GM18909 (cell line): ENCODE measurements at regions not wholly inside any gene's neighbourhood (a gene's known extent, or its start where the extent isn't known, plus 50 kb on each side); places are given as distances from the start of the nearest gene placed in this dataset.

ENCODE experiments used
- ATAC-seq: cut with Tn5 transposase; IDR thresholded peaks from one replicate; pipeline ENCODE4 v1.9.1; 2021; ENCODE audit warnings: mild to moderate bottlenecking; ENCODE audit not compliant: unreplicated experiment, poor library complexity

GRCh38 chr3:176581589-176581988 is 615.7 kb downstream of the TBL1XR1 start:
- no peak for ATAC-seq

GRCh38 chr3:176579711-176580185 is 617.5 kb downstream of the TBL1XR1 start:
- peak; percentile 51 for ATAC-seq

DNA sequence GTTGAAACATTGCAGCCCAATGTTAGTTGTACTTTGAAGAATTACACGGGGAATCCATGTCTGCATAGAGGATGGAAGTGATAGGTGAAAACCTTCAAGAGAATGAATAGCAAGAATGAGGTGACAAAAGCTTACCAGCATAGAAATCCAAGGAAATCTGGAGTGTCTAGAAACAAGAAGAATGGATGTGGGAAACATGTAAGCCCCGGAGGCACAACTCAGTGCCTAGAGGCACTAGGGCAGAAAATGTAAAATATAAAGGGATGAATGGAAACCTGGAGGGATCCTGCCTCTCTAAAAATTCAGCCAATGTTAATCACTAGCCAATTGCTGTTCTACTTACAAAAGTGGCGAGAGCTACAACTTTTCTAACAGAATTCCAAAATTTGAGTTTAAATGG is 619.0 kb downstream of the TBL1XR1 start:
- no peak for ATAC-seq

DNA sequence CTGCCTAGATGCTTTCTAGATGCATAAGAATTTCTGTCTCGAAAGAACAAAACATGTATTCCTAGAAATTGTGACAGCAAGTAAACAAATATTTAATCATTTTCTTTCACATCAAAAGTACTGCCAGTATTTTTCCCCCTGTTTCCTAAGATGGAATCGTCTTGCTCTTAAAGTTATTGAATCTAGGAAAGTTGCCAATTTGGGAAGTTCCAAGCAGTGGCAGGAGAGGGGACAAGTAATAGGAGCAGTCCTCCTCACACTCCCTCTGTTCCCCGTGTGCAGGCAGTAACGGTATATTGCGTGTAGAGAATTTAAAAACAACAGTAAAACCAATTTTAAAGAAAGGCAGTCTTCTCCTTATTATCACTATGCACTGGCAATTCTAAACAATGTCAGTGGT is 619.8 kb downstream of the TBL1XR1 start:
- no peak for ATAC-seq

DNA sequence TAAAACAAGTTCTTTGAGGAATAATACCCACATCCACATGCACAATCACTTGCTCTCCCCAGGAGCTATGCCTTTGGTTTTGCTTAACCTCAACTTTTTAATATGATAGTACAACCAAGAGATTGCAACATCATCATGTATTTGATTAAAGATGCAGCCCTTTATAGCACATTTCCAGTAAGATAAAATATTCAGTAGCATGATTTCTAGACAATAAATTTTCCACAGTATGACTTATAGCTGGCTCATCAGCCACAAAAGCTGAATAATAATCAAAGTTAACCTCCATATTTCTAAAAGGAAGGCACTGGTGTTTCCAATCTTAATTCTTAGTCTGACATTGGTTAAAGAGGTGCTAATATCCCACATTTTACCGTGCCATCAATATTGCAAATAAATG is 622.5 kb downstream of the TBL1XR1 start:
- ATAC-seq = no peak

DNA sequence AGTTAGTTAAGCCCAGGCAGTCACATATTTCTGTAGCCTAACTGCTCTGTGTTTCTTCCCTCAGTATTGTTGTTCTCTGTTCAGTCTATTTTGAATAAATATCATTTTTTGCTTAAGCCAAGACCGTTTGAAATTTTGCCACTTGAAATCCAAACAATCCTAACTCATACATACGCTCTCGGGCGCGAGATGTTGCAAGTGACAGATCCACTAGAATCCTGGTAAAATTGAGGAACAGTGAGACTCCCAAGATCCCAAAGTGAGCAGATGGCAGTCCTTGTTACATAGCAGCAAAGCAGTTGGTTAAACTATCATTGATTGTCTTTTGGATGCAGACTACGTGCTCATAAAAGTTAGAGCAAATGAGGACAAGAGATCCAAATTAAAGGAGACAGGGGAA is 625.4 kb downstream of the TBL1XR1 start:
- no peak for ATAC-seq

GRCh38 chr3:176570992-176571391 is 626.3 kb downstream of the TBL1XR1 start:
- no peak for ATAC-seq

GRCh38 chr3:176568189-176568588 is 629.1 kb downstream of the TBL1XR1 start:
- ATAC-seq = no peak

DNA sequence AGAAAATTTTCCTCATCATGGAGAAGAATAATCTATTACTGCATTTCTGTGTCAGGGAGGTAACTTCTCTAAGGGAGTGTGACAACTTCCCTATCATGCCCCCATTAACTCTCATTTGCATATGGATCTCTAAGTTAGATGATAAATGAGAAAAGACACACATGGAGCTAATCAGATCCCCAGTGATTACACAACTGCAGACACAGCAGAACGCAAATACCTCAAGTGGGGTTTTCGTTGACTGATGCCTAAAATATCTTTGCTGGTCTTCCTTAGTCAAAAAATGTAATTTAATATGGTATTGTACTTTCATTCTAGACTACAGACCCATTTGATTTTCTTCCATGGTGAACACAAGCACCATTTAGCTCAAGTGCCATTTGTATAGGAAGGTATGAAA is 630.5 kb downstream of the TBL1XR1 start:
- ATAC-seq = no peak

GRCh38 chr3:176562331-176562730 is 635.0 kb downstream of the TBL1XR1 start:
- ATAC-seq = no peak

- ATAC-seq = no peak
Observed at GRCh38 chr3:176561826-176562225, 635.5 kb downstream of the TBL1XR1 start.

DNA sequence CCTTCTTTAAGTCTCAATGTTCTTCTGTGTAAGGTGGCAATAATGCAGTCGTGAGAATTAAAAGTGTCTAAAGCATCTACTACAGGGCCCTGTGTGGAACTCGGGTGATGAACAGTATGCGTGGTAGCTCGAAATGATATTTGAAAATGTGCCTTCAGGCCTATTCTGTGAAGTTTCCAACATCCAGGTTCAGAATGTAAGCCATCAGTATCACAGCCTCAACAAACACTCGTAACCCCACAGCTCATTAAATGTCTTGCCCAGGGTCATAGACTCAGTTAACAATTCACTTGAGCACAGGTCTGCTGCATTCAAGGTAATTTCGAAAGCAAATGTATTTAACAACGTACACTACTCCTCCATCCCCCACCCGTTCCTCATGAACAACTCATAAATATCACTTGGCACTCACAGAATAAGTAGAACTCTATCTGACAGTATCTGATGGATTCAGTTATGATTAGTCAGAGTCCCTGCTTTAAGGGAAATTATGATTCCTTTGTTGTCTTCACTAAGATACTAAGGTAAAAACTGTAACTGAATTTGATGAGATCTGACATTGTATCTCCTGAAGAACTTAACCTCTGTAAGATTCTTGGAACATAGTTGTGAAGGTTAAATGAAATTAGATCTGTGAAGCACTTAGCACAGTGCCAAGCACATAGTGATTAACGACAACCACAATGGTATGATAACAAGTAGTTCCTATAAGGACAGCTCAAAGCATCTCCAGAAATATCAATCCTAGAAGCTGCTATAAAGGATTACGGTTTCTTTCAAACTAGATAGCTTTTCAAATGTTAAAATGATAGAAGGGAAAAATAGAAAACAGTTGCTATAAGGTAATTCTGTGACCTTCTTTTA is 642.3 kb downstream of the TBL1XR1 start:
- no peak for ATAC-seq

- ATAC-seq = no peak
Observed at GRCh38 chr3:176554264-176554663, 643.0 kb downstream of the TBL1XR1 start.

DNA sequence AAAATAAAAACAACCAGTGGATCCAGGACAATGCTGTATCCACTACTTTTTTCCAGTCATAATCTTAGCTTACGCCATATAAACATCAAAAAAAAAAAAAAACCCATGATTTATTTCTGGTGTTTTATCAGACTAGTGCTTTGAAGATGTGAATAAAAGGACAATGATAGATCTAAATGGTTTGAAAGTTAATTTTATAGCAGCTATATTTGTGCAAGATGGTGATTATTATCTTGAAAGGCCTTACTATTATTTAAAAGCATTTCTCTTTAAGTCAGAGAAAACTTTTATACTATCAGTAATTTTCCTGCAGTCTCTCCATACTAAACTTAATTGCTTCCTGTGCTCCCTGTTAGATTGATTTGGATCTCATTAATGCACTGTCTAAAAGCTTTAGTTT is 670.3 kb downstream of the TBL1XR1 start:
- ATAC-seq = no peak

DNA sequence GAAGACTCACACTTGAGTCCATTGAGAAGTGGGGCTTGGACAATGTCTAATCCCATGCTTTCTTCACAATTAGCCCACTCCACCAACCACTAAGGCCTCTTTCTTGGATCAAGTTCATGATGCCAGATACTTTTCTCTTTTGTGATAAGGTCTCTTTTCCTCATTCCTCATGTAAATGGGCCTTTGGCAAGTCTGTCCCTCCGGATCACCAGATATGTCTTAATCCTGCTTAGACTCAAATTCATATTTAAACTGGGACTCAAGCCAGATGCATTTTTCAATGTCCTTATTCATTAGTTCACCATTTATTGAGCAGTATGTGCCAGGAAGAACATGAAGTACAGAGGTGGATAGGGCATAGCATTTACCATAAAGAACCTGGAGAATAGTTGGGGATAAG is 671.1 kb downstream of the TBL1XR1 start:
- ATAC-seq = no peak

DNA sequence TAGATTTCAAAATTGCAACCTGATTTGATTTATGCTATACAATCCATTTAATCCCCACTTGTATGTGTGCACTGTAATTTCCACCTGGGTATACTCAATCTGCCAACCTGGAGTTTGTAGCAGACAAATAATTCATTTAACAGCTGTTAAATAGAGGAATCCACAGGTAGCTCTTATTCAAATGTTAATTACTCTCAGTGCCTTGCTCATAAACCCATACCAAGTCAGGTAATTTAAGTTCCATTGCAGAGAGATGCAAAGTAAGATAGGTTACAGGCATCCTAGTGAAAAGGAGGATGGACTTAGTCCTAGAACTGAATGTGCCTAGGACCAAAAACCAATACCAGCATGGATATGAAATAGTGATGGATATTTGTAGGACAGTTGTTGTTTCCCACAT is 674.2 kb downstream of the TBL1XR1 start:
- ATAC-seq = no peak

DNA sequence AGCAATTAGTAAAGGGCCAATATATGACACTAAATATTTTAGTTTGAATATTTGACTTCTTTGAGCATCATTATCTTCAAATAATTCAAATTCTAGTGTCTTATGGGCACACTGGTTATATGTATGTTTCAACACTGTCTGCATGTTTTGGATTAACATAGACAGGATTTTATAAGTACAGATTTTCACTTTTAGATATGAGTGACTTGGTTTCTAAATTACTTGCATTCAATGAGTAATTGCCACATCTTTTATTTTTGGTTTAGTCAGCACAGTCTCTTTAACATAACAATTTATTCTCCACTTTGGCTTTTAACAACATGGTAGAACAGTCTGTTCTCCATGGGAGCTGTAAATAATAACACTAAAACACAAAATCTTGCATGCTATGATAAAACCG is 674.8 kb downstream of the TBL1XR1 start:
- ATAC-seq = no peak

GRCh38 chr3:176521531-176522175 is 675.6 kb downstream of the TBL1XR1 start:
- ATAC-seq = no peak

GRCh38 chr3:176514297-176514696 is 683.0 kb downstream of the TBL1XR1 start:
- ATAC-seq = no peak

GRCh38 chr3:176513604-176514003 is 683.7 kb downstream of the TBL1XR1 start:
- no peak for ATAC-seq

GRCh38 chr3:176512037-176512436 is 685.2 kb downstream of the TBL1XR1 start:
- no peak for ATAC-seq

GRCh38 chr3:176510097-176510496 is 687.2 kb downstream of the TBL1XR1 start:
- no peak for ATAC-seq
